HEK293 (cell line): ENCODE measurements at regions not wholly inside any gene's neighbourhood (a gene's known extent, or its start where the extent isn't known, plus 50 kb on each side); places are given as distances from the start of the nearest gene placed in this dataset.

ENCODE experiments used
- MYNN ChIP-seq: fragments of 450-650 bp; formaldehyde crosslinking; IDR thresholded peaks from 2 replicates; pipeline ENCODE4 v1.5.1; 2016; ENCODE audit warnings: missing biosample characterization, missing genetic modification characterization, borderline replicate concordance
- OSR2 ChIP-seq: fragments of 450-650 bp; formaldehyde crosslinking; IDR thresholded peaks from 2 replicates; pipeline ENCODE4 v1.5.1; 2016; ENCODE audit warnings: missing biosample characterization, missing genetic modification characterization
- ZBTB8A ChIP-seq: fragments of 450-650 bp; formaldehyde crosslinking; IDR thresholded peaks from 2 replicates; pipeline ENCODE4 v1.5.1; 2016; ENCODE audit warnings: missing biosample characterization, missing genetic modification characterization
- ZNF140 ChIP-seq: fragments of 450-650 bp; formaldehyde crosslinking; IDR thresholded peaks from 2 replicates; pipeline ENCODE4 v1.5.1; 2016; ENCODE audit warnings: missing biosample characterization, missing genetic modification characterization
- ZNF521 ChIP-seq: fragments of 450-650 bp; formaldehyde crosslinking; IDR thresholded peaks from 2 replicates; pipeline ENCODE4 v1.5.1; 2017; ENCODE audit warnings: missing biosample characterization, mild to moderate bottlenecking, missing genetic modification characterization
- ZNF600 ChIP-seq: fragments of 450-650 bp; formaldehyde crosslinking; IDR thresholded peaks from 2 replicates; pipeline ENCODE4 v1.5.1; 2016; ENCODE audit warnings: missing biosample characterization, missing genetic modification characterization
- ZNF626 ChIP-seq: fragments of 450-650 bp; sonication (Bioruptor Pico); formaldehyde crosslinking; IDR thresholded peaks from 2 replicates; pipeline ENCODE4 v1.5.1; 2018; ENCODE audit warnings: missing biosample characterization, missing genetic modification characterization, inconsistent platforms
- ZNF785 ChIP-seq: fragments of 450-650 bp; formaldehyde crosslinking; IDR thresholded peaks from 2 replicates; pipeline ENCODE4 v1.5.1; 2016; ENCODE audit warnings: missing biosample characterization, missing genetic modification characterization
- ZSCAN30 ChIP-seq: fragments of 450-650 bp; IDR thresholded peaks from 2 replicates; pipeline ENCODE4 v1.5.1; 2018; ENCODE audit warnings: missing biosample characterization, mild to moderate bottlenecking, missing genetic modification characterization, moderate library complexity
- TF ChIP-seq, protein P1 (sequence below): fragments of 450-650 bp; formaldehyde crosslinking; conservative IDR thresholded peaks from 2 replicates; pipeline ENCODE4 v1.5.1; 2016; ENCODE audit warnings: low read depth, missing biosample characterization, missing genetic modification characterization
- TF ChIP-seq, protein P2 (sequence below): fragments of 450-650 bp; formaldehyde crosslinking; IDR thresholded peaks from 2 replicates; pipeline ENCODE4 v1.5.1; 2016; ENCODE audit warnings: missing biosample characterization, missing genetic modification characterization
- TF ChIP-seq, protein P3 (sequence below): fragments of 450-650 bp; formaldehyde crosslinking; IDR thresholded peaks from 2 replicates; pipeline ENCODE4 v1.5.1; 2016; ENCODE audit warnings: missing biosample characterization, missing genetic modification characterization
- TF ChIP-seq, protein P4 (sequence below): fragments of 450-650 bp; formaldehyde crosslinking; IDR thresholded peaks from 2 replicates; pipeline ENCODE4 v1.5.1; 2016; ENCODE audit warnings: missing biosample characterization, missing genetic modification characterization, borderline replicate concordance
- TF ChIP-seq, protein P5 (sequence below): fragments of 450-650 bp; IDR thresholded peaks from 2 replicates; pipeline ENCODE4 v1.5.1; 2018; ENCODE audit warnings: missing biosample characterization, mild to moderate bottlenecking, missing genetic modification characterization
- TF ChIP-seq, protein P6 (sequence below): fragments of 450-650 bp; formaldehyde crosslinking; IDR thresholded peaks from 2 replicates; pipeline ENCODE4 v1.5.1; 2016; ENCODE audit warnings: missing biosample characterization, missing genetic modification characterization
- TF ChIP-seq, protein P7 (sequence below): fragments of 450-650 bp; formaldehyde crosslinking; IDR thresholded peaks from 2 replicates; pipeline ENCODE4 v1.5.1; 2016; ENCODE audit warnings: missing biosample characterization, missing genetic modification characterization
- TF ChIP-seq, protein P8 (sequence below): fragments of 450-650 bp; formaldehyde crosslinking; IDR thresholded peaks from 2 replicates; pipeline ENCODE4 v1.5.1; 2017; ENCODE audit warnings: missing biosample characterization, missing genetic modification characterization

DNA sequence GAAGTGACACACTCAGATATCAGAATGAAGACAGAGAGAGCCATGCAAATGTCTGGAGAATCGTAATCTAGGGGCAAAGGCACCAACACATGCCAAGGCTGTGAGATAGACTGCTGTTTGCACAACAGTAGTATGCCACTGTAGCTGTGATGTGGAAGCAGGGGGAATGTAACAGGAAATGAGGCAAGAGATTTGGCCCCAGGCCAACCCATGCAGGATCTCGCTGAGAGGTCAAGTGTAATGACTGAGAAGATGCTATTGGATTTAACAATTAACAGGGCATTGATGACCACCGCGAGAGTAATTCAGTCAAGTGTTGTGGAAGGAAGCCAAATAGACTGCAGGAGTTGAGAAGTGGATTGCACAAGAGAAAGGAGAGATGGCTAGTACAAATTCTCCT is 107.3 kb upstream of the ST6GALNAC5 start (continued):
- TF ChIP-seq, protein P1, sequence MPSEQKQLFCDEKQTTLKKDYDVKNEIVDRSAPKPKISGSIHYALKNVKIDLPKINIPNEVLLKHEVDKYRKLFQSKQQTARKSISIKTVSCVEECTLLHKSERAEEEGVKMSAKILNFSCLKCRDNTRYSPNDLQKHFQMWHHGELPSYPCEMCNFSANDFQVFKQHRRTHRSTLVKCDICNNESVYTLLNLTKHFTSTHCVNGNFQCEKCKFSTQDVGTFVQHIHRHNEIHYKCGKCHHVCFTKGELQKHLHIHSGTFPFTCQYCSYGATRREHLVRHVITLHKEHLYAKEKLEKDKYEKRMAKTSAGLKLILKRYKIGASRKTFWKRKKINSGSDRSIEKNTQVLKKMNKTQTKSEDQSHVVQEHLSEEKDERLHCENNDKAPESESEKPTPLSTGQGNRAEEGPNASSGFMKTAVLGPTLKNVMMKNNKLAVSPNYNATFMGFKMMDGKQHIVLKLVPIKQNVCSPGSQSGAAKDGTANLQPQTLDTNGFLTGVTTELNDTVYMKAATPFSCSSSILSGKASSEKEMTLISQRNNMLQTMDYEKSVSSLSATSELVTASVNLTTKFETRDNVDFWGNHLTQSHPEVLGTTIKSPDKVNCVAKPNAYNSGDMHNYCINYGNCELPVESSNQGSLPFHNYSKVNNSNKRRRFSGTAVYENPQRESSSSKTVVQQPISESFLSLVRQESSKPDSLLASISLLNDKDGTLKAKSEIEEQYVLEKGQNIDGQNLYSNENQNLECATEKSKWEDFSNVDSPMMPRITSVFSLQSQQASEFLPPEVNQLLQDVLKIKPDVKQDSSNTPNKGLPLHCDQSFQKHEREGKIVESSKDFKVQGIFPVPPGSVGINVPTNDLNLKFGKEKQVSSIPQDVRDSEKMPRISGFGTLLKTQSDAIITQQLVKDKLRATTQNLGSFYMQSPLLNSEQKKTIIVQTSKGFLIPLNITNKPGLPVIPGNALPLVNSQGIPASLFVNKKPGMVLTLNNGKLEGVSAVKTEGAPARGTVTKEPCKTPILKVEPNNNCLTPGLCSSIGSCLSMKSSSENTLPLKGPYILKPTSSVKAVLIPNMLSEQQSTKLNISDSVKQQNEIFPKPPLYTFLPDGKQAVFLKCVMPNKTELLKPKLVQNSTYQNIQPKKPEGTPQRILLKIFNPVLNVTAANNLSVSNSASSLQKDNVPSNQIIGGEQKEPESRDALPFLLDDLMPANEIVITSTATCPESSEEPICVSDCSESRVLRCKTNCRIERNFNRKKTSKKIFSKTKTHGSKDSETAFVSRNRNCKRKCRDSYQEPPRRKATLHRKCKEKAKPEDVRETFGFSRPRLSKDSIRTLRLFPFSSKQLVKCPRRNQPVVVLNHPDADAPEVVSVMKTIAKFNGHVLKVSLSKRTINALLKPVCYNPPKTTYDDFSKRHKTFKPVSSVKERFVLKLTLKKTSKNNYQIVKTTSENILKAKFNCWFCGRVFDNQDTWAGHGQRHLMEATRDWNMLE (tag by site-specific recombination): peak; percentile 70
- no peak for TF ChIP-seq ZNF140 (tag by site-specific recombination)
- 0 out of 2 replicates have a peak, but pooled peaks have one; percentile 35 for TF ChIP-seq ZSCAN30 (tag by site-specific recombination)
- TF ChIP-seq, protein P2, sequence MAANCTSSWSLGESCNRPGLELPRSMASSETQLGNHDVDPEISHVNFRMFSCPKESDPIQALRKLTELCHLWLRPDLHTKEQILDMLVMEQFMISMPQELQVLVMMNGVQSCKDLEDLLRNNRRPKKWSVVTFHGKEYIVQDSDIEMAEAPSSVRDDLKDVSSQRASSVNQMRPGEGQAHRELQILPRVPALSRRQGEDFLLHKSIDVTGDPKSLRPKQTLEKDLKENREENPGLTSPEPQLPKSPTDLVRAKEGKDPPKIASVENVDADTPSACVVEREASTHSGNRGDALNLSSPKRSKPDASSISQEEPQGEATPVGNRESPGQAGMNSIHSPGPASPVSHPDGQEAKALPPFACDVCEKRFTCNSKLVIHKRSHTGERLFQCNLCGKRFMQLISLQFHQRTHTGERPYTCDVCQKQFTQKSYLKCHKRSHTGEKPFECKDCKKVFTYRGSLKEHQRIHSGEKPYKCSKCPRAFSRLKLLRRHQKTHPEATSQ: no peak
- peak; percentile 87 for TF ChIP-seq ZNF600 (tag by site-specific recombination)
- no peak for TF ChIP-seq MYNN (tag by site-specific recombination)
- TF ChIP-seq, protein P3, sequence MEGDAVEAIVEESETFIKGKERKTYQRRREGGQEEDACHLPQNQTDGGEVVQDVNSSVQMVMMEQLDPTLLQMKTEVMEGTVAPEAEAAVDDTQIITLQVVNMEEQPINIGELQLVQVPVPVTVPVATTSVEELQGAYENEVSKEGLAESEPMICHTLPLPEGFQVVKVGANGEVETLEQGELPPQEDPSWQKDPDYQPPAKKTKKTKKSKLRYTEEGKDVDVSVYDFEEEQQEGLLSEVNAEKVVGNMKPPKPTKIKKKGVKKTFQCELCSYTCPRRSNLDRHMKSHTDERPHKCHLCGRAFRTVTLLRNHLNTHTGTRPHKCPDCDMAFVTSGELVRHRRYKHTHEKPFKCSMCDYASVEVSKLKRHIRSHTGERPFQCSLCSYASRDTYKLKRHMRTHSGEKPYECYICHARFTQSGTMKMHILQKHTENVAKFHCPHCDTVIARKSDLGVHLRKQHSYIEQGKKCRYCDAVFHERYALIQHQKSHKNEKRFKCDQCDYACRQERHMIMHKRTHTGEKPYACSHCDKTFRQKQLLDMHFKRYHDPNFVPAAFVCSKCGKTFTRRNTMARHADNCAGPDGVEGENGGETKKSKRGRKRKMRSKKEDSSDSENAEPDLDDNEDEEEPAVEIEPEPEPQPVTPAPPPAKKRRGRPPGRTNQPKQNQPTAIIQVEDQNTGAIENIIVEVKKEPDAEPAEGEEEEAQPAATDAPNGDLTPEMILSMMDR (tag by site-specific recombination): no peak
- TF ChIP-seq, protein P4, sequence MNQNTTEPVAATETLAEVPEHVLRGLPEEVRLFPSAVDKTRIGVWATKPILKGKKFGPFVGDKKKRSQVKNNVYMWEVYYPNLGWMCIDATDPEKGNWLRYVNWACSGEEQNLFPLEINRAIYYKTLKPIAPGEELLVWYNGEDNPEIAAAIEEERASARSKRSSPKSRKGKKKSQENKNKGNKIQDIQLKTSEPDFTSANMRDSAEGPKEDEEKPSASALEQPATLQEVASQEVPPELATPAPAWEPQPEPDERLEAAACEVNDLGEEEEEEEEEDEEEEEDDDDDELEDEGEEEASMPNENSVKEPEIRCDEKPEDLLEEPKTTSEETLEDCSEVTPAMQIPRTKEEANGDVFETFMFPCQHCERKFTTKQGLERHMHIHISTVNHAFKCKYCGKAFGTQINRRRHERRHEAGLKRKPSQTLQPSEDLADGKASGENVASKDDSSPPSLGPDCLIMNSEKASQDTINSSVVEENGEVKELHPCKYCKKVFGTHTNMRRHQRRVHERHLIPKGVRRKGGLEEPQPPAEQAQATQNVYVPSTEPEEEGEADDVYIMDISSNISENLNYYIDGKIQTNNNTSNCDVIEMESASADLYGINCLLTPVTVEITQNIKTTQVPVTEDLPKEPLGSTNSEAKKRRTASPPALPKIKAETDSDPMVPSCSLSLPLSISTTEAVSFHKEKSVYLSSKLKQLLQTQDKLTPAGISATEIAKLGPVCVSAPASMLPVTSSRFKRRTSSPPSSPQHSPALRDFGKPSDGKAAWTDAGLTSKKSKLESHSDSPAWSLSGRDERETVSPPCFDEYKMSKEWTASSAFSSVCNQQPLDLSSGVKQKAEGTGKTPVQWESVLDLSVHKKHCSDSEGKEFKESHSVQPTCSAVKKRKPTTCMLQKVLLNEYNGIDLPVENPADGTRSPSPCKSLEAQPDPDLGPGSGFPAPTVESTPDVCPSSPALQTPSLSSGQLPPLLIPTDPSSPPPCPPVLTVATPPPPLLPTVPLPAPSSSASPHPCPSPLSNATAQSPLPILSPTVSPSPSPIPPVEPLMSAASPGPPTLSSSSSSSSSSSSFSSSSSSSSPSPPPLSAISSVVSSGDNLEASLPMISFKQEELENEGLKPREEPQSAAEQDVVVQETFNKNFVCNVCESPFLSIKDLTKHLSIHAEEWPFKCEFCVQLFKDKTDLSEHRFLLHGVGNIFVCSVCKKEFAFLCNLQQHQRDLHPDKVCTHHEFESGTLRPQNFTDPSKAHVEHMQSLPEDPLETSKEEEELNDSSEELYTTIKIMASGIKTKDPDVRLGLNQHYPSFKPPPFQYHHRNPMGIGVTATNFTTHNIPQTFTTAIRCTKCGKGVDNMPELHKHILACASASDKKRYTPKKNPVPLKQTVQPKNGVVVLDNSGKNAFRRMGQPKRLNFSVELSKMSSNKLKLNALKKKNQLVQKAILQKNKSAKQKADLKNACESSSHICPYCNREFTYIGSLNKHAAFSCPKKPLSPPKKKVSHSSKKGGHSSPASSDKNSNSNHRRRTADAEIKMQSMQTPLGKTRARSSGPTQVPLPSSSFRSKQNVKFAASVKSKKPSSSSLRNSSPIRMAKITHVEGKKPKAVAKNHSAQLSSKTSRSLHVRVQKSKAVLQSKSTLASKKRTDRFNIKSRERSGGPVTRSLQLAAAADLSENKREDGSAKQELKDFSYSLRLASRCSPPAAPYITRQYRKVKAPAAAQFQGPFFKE (tag by site-specific recombination): no peak
- TF ChIP-seq, protein P5, sequence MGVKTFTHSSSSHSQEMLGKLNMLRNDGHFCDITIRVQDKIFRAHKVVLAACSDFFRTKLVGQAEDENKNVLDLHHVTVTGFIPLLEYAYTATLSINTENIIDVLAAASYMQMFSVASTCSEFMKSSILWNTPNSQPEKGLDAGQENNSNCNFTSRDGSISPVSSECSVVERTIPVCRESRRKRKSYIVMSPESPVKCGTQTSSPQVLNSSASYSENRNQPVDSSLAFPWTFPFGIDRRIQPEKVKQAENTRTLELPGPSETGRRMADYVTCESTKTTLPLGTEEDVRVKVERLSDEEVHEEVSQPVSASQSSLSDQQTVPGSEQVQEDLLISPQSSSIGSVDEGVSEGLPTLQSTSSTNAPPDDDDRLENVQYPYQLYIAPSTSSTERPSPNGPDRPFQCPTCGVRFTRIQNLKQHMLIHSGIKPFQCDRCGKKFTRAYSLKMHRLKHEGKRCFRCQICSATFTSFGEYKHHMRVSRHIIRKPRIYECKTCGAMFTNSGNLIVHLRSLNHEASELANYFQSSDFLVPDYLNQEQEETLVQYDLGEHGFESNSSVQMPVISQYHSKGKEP (tag by site-specific recombination): peak; percentile 94
- TF ChIP-seq, protein P6, sequence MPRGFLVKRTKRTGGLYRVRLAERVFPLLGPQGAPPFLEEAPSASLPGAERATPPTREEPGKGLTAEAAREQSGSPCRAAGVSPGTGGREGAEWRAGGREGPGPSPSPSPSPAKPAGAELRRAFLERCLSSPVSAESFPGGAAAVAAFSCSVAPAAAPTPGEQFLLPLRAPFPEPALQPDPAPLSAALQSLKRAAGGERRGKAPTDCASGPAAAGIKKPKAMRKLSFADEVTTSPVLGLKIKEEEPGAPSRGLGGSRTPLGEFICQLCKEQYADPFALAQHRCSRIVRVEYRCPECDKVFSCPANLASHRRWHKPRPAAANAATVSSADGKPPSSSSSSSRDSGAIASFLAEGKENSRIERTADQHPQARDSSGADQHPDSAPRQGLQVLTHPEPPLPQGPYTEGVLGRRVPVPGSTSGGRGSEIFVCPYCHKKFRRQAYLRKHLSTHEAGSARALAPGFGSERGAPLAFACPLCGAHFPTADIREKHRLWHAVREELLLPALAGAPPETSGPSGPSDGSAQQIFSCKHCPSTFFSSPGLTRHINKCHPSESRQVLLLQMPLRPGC (tag by site-specific recombination): peak; percentile 21; the same call in 1 of the 2 replicates
- TF ChIP-seq OSR2 (tag by site-specific recombination): peak; percentile 96
- 0 out of 2 replicates have a peak, but pooled peaks have one; percentile 12 for TF ChIP-seq ZNF626 (tag by site-specific recombination)
- TF ChIP-seq, protein P7, sequence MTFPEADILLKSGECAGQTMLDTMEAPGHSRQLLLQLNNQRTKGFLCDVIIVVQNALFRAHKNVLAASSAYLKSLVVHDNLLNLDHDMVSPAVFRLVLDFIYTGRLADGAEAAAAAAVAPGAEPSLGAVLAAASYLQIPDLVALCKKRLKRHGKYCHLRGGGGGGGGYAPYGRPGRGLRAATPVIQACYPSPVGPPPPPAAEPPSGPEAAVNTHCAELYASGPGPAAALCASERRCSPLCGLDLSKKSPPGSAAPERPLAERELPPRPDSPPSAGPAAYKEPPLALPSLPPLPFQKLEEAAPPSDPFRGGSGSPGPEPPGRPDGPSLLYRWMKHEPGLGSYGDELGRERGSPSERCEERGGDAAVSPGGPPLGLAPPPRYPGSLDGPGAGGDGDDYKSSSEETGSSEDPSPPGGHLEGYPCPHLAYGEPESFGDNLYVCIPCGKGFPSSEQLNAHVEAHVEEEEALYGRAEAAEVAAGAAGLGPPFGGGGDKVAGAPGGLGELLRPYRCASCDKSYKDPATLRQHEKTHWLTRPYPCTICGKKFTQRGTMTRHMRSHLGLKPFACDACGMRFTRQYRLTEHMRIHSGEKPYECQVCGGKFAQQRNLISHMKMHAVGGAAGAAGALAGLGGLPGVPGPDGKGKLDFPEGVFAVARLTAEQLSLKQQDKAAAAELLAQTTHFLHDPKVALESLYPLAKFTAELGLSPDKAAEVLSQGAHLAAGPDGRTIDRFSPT (tag by site-specific recombination): peak; percentile 58
- TF ChIP-seq, protein P8, sequence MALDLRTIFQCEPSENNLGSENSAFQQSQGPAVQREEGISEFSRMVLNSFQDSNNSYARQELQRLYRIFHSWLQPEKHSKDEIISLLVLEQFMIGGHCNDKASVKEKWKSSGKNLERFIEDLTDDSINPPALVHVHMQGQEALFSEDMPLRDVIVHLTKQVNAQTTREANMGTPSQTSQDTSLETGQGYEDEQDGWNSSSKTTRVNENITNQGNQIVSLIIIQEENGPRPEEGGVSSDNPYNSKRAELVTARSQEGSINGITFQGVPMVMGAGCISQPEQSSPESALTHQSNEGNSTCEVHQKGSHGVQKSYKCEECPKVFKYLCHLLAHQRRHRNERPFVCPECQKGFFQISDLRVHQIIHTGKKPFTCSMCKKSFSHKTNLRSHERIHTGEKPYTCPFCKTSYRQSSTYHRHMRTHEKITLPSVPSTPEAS (tag by site-specific recombination): peak; percentile 42; the same call in 1 of the 2 replicates
- TF ChIP-seq ZNF785: peak; percentile 39; the same call in 1 of the 2 replicates
- TF ChIP-seq ZBTB8A: peak; percentile 37; the same call in 1 of the 2 replicates
- TF ChIP-seq ZNF521 (tag by site-specific recombination): no peak
